ENCODE measurements at regions not wholly inside any gene's neighbourhood (a gene's known extent, or its start where the extent isn't known, plus 50 kb on each side); places are given as distances from the start of the nearest gene placed in this dataset.
"Not testable (repeated sequence)": the region's sequence is repeated elsewhere in the genome, so short reads cannot be mapped to it uniquely, and the experiment has no call there.

DNA sequence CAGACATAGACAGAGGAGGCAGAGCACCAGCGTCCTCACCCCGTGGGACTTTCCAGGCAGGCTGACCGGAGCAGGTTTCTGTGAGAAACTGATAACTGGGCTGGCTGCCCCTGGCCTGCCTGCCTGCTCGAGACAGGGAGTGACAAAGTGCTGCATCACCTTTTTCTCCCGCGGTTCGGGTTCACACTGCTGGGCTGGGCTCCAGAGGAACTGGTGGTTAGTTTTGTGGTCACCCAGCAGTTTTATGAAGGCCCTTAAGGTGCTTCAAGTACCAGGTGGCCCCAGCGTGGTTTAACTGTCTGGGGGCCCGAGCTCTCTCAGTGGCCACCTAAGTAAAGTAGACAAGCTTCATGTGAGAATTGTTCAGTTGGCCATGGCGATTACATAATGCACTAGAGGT lies 1073.6 kb downstream of the BCL11B start:
- Histone ChIP-seq H3K9me3 (ENCODE audit: low read depth, low read length) (no peaks in the 10 kb centered on the region), H3K4me3 (ENCODE audit: low read length) (no peak overlapping the region), H3K4me1 (ENCODE audit: insufficient read depth, low read length) (peaks cover 22% of the 10 kb centered on the region), H3K27me3 (ENCODE audit: insufficient read depth, low read length) (no peaks in the 10 kb centered on the region)

DNA sequence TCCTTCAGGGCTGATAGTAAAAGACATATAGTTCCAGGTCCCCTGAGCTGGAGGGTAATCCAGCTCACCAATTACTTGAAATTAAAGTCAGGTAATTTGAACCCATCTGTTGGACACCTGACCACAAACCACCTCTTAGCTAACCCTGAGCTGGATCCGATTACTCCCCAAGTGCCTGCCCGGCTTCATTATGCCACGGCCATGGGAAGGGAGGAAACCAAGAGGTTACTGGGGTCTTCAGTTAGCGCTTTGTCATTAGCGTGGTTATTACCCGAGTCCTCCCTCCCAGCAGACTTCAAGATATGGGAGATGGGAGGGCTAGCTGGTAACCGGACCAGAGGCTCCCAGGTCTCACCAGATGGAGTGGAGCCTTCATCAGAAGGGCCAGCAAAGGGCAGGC lies 1071.4 kb downstream of the BCL11B start:
- no peaks in the 10 kb centered on the region for H3K27me3 ChIP-seq (ENCODE audit: insufficient read depth, low read length)
- no peak overlapping the region for H3K4me3 ChIP-seq (ENCODE audit: low read length)
- H3K9me3 ChIP-seq (ENCODE audit: low read depth, low read length), result no peaks in the 10 kb centered on the region
- peaks cover 22% of the 10 kb centered on the region for H3K4me1 ChIP-seq (ENCODE audit: insufficient read depth, low read length)

DNA sequence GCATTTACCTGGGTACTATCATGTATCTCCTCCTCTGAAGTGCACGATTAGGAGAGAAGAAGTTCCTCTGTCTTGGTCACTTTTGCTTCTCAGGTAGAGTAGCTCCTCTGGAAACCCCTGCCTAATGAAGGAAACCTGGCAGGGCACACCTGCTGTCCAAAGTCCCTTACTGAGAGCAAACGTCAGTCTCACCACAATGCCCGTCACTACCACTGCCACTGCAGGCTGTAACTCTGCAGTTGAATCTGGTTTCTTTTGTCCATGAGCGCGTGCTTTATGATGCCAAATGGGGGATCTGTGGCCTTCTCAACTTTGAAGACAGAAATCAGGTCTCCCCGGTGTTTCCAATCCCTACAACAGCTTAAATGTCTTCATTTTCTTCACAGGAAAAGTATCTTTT lies 1068.6 kb downstream of the BCL11B start:
- Histone ChIP-seq H3K27me3 (ENCODE audit: insufficient read depth, low read length) (no peaks in the 10 kb centered on the region), H3K4me1 (ENCODE audit: insufficient read depth, low read length) (peaks cover 23% of the 10 kb centered on the region), H3K4me3 (ENCODE audit: low read length) (no peak overlapping the region), H3K9me3 (ENCODE audit: low read depth, low read length) (no peaks in the 10 kb centered on the region)

DNA sequence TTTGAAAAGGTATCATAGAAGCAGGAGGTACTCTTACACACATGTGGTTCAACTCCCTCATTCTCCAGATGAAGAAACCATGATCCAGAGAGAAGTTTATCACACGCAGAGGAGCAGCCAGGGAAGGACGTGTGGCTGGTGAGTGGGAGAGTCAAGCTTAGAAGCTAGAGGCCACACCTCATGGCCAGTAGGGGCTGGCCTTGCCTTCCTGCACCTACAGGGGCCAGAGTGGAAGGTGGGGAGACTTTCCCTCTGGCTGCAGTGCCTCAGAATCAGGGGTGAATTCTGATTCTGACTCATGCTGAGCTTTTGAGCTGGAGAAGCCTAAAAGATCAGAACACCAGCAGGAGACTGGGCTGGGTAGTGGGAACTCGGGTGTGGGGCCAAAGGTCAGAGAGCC lies 1067.9 kb downstream of the BCL11B start:
- Histone ChIP-seq H3K4me1 (ENCODE audit: insufficient read depth, low read length) (peaks cover 20% of the 10 kb centered on the region), H3K4me3 (ENCODE audit: low read length) (no peak overlapping the region), H3K27me3 (ENCODE audit: insufficient read depth, low read length) (no peaks in the 10 kb centered on the region), H3K9me3 (ENCODE audit: low read depth, low read length) (no peaks in the 10 kb centered on the region)

DNA sequence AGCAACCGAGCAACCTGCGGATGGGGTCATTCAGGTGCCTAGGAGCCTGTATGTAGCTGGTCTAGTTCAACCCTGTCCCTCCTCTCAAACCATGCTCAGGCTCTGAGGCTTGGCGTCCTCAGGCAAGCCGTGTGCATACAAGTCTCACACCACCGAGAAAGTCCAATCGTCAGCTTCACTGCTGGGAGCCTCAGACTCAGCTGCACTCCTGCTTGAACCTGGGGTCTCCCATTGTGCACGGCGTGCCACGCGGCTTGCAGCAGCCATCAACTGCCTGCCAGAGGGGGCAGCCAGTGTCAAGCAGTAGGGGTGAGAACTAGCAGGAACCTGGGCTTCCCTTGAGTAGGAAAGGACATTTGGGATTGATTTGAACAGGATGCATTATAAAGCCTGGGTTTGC lies 1064.6 kb downstream of the BCL11B start:
- H3K4me1 ChIP-seq (ENCODE audit: insufficient read depth, low read length), result peaks cover 33% of the 10 kb centered on the region
- H3K9me3 ChIP-seq (ENCODE audit: low read depth, low read length), result no peaks in the 10 kb centered on the region
- no peak overlapping the region for H3K4me3 ChIP-seq (ENCODE audit: low read length)

DNA sequence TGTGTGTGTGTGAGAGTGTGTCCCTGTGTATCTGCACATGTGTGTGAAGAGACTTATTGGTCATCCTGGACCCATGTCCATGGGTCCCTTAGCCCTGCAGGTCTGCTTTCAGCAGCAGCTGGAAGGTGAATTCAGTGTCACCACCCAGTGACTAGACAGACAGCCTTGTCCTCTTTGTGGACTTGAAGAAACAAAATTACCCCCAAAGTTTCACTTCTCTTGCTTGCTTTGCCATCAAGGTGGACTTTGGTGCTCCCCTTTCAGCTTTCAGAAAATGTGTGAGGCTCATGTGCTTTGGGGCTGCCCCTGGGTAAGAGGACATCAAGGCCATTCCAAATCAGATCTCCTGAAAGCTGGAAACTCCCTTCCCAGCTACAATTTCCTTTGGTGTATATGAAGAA lies 1063.8 kb downstream of the BCL11B start:
- H3K4me1 ChIP-seq (ENCODE audit: insufficient read depth, low read length), result peaks cover 33% of the 10 kb centered on the region

More for the DNA sequence above, 1064.6 kb downstream of the BCL11B start:
- no peaks in the 10 kb centered on the region for H3K27me3 ChIP-seq (ENCODE audit: insufficient read depth, low read length)

DNA sequence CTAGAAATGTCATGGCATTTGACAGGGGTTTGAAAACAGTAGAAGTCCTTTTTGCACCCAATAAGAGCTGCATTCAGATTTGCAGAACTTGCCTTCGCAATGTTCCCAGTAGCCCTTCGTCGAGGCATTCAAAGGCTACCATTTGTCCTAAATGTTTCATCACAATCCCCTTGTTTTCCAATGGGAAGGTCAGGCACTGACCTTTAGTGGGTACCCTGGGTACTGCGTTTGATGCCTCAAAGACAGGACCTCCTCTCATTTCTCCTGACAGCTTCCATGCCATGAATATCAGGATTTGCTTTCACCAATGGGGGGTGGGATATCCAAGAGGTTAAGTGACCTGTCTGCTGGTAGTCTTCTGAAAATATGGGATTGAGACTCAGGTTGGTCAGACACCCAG lies 1063.1 kb downstream of the BCL11B start:
- H3K9me3 ChIP-seq (ENCODE audit: low read depth, low read length), result no peaks in the 10 kb centered on the region
- peaks cover 33% of the 10 kb centered on the region for H3K4me1 ChIP-seq (ENCODE audit: insufficient read depth, low read length)
- H3K4me3 ChIP-seq (ENCODE audit: low read length), result no peak overlapping the region
- no peaks in the 10 kb centered on the region for H3K27me3 ChIP-seq (ENCODE audit: insufficient read depth, low read length)

More for the DNA sequence above, 1063.8 kb downstream of the BCL11B start:
- Histone ChIP-seq H3K4me3 (ENCODE audit: low read length) (no peak overlapping the region), H3K27me3 (ENCODE audit: insufficient read depth, low read length) (no peaks in the 10 kb centered on the region), H3K9me3 (ENCODE audit: low read depth, low read length) (no peaks in the 10 kb centered on the region)

DNA sequence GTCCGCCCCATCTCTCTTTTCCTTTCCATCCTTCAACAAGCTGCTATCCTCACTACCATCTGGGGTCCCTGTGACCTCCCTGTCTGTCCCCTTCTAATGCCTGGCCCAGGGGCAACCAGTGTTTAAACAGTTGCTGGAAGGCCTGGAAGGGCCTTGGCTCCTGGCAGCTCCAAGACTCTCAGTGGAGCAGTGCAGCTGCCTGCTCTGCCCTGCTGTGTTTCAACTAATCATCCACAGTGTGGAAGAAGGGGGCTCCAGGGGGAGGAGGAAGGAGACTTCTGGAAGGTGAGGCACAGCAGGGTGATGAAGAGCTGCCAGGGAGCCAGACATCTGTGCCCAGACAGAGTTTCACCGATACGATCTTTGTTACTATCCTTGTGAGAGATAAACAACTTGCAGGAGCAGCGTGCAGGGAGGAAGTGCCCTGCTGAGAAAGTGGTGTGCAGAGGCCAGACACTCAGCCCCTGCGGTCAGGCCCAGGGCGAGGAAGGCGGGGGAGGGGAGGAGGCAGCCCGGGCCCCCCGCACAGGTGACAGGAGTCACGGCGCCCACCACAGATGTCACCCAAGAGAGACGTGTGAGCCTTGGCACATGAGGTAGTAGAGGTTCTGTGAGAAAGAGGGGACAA lies 1061.8 kb downstream of the BCL11B start:
- H3K4me3 ChIP-seq (ENCODE audit: low read length), result no peak overlapping the region

DNA sequence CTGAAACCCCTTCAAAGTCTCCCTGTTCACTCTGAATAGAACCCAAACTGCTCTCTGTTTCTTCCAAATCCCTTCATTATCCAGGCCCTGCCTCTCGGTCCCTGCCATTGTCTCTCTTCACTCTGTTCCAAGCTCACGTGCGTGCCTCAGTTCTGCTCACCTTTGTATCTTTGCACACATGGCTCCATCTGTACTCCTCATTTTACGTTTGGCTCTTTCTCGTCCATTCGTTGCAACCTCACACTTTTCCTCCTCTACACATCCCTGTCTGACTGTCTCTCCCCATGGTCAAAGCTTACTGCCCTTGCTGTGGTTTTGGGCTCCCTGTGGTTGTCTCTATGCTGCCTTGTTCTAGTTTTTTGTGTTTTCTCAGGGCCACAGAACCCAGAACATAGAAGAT lies 1054.5 kb downstream of the BCL11B start:
- Histone ChIP-seq H3K4me1 (ENCODE audit: insufficient read depth, low read length) (no peaks in the 10 kb centered on the region), H3K4me3 (ENCODE audit: low read length) (no peak overlapping the region), H3K27me3 (ENCODE audit: insufficient read depth, low read length) (no peaks in the 10 kb centered on the region), H3K9me3 (ENCODE audit: low read depth, low read length) (no peaks in the 10 kb centered on the region)

More for the DNA sequence above, 1061.8 kb downstream of the BCL11B start:
- Histone ChIP-seq H3K4me1 (ENCODE audit: insufficient read depth, low read length) (peaks cover 33% of the 10 kb centered on the region), H3K9me3 (ENCODE audit: low read depth, low read length) (no peaks in the 10 kb centered on the region), H3K27me3 (ENCODE audit: insufficient read depth, low read length) (no peaks in the 10 kb centered on the region)

DNA sequence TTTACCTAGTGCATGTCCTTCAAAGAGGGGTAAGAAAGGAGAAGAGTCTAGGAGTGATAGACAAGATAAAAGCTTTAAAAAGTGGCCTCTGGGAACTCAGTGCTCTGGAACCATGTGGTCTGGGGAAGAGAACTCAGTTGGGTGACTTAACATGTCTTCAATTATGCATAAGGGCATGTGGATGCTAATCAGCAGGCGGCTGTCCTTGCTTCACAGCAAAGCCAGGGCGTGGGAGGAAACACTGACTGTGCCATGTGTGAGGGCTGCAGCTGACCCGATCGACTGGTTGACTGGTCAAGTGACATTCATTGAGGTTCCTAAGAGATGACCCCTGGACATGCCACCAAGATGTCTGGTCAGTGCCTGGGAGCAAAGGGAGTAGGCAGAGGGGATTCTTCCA lies 1053.8 kb downstream of the BCL11B start:
- Histone ChIP-seq H3K9me3 (ENCODE audit: low read depth, low read length) (no peaks in the 10 kb centered on the region), H3K27me3 (ENCODE audit: insufficient read depth, low read length) (no peaks in the 10 kb centered on the region), H3K4me3 (ENCODE audit: low read length) (no peak overlapping the region), H3K4me1 (ENCODE audit: insufficient read depth, low read length) (peaks cover 6% of the 10 kb centered on the region)

DNA sequence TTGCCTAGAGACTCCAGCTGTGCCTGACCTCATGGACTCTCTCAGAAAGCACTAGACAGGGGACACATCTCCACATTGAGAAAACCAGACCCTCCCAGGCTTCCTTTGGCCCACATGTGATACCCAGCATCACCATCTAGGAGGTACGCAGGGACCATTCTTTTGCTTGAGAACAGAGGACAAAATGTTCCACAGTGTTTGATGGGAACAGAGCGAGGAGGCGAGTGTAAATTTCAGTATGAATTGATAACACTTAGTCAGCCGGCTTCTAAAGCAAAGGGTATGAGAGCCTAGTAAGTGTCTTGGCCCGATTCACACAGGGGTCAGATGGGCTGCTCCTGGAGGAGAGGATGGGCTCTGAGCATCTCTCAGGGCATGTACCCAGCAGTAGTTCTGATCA lies 1052.4 kb downstream of the BCL11B start:
- Histone ChIP-seq H3K27me3 (ENCODE audit: insufficient read depth, low read length) (no peaks in the 10 kb centered on the region), H3K4me1 (ENCODE audit: insufficient read depth, low read length) (peaks cover 9% of the 10 kb centered on the region), H3K4me3 (ENCODE audit: low read length) (no peak overlapping the region), H3K9me3 (ENCODE audit: low read depth, low read length) (no peaks in the 10 kb centered on the region)

DNA sequence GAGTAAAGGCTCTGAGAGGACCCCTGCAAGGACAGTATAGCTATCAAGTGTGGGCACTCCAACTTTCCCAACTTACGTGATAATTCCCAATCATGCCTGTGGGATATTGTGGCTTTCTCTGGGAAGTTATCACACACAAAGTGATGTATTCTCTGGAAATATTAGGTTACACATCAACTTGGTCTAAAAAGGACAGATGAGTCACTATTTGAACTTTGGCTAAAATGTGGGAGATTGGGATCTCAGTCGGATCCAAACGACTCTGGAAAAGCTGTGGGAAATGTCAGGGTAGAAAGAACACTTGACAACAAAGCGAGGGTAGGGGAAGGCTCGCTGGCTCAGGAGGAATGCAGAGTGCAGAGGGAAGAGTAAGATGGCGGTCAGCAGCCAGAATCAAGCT lies 1048.9 kb downstream of the BCL11B start:
- H3K27me3 ChIP-seq (ENCODE audit: insufficient read depth, low read length), result no peaks in the 10 kb centered on the region
- peaks cover 16% of the 10 kb centered on the region for H3K4me1 ChIP-seq (ENCODE audit: insufficient read depth, low read length)
- no peaks in the 10 kb centered on the region for H3K9me3 ChIP-seq (ENCODE audit: low read depth, low read length)
- no peak overlapping the region for H3K4me3 ChIP-seq (ENCODE audit: low read length)

DNA sequence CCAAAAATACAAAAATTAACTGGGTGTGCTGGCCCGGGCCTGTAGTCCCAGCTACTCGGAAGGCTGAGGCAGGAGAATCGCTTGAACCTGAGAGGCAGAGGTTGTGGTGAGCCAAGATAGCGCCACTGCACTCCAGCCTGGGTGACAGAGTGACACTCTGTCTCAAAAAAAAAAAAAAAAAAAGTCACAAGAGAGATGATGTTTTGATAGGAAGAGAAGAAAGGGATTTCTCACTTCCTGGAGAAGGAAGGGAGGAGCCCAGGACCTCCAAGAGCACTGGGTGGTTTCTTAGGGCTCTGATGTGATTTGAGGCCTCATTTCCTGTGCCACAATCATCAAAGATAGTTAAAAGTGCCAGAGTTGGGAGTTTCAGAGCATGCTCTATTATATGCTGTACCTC lies 1048.3 kb downstream of the BCL11B start:
- H3K4me3 ChIP-seq (ENCODE audit: low read length); H3K27me3 ChIP-seq (ENCODE audit: insufficient read depth, low read length); H3K9me3 ChIP-seq (ENCODE audit: low read depth, low read length): not testable (repeated sequence)
- peaks cover 22% of the 10 kb centered on the region for H3K4me1 ChIP-seq (ENCODE audit: insufficient read depth, low read length)

DNA sequence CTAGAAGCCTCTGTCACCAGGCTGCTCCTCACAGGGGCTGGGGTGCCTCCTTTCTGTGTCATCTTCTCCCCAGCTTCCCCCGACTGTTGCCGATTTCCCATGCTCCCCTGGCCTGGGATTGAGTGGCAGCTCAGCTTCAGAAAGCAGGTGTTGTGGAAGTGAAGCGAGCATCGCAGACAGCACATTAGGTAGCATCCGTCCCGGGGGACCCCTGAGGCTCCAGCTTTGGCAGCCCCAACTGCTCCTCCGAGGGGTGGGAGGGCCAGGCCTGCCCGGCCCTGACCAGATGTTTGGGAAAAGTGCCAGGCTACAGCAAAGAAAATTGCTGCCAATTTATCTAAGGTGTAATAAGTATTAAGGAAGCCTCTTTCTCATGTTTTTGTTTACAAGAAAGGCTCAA lies 1045.6 kb downstream of the BCL11B start:
- no peaks in the 10 kb centered on the region for H3K9me3 ChIP-seq (ENCODE audit: low read depth, low read length)
- no peak overlapping the region for H3K4me3 ChIP-seq (ENCODE audit: low read length)
- H3K27me3 ChIP-seq (ENCODE audit: insufficient read depth, low read length), result no peaks in the 10 kb centered on the region
- H3K4me1 ChIP-seq (ENCODE audit: insufficient read depth, low read length), result peaks cover 33% of the 10 kb centered on the region

DNA sequence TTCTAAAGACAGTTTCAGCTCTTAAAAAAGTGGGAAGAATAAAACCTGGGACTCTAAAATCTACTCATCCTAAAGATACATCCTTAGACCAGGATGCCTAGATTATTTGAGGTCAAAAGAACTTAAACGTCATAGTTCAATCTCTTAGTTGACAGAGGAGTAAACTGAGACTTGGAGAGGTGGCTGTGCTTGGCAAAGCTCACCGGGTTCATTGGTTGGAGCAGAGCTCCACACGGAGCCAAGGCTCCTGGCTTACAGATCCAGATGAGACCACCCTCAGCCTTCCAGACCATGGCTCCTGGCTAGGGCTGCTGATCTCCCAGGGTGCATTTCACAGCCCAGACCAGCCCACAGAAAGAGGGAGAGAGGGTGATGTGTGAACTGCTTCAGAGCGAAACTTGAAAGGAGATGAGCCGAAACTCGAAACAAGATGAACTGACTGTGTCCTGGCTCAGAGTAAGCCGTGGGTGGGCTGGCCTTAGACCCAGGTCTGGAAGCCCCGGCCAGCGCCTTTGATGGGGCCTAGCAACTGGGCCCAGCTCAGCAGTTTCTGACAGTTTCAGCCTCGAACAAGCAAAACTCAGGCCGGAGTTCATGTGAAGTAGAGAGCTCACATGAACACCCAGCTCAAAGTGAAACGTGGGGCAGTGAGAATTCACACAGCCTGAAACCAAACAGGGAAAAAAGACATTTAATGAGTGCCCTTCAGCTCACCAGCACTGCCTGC lies 1044.8 kb downstream of the BCL11B start:
- peaks cover 34% of the 10 kb centered on the region for H3K4me1 ChIP-seq (ENCODE audit: insufficient read depth, low read length)
- H3K4me3 ChIP-seq (ENCODE audit: low read length), result no peak overlapping the region
- no peaks in the 10 kb centered on the region for H3K9me3 ChIP-seq (ENCODE audit: low read depth, low read length)
- no peaks in the 10 kb centered on the region for H3K27me3 ChIP-seq (ENCODE audit: insufficient read depth, low read length)

DNA sequence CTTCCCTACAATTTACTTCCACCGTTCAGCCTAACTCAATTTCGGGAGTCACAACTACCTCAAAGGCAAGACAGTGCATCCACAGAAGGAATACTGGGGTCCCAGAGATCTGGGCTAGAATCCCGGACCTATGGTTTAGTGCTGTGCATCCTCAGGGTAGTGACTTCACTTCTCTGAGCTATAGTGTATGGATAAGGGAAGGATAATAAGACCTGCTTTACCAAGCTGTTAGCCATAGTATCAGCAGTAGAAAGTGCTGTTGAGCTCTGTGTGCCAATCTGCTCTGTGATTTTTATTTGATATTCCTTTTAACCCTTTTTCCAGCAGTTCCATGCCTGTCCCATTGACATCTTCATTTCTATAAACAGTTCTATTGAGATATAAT lies 1044.3 kb downstream of the BCL11B start:
- no peaks in the 10 kb centered on the region for H3K27me3 ChIP-seq (ENCODE audit: insufficient read depth, low read length)
- H3K4me1 ChIP-seq (ENCODE audit: insufficient read depth, low read length), result peaks cover 33% of the 10 kb centered on the region
- no peaks in the 10 kb centered on the region for H3K9me3 ChIP-seq (ENCODE audit: low read depth, low read length)
- H3K4me3 ChIP-seq (ENCODE audit: low read length), result no peak overlapping the region
